T-helper 1 cell treated with Interleukin-12 subunit alpha and Interleukin-12 subunit beta and Interleukin-4 antibody, amounts not matched to agents 30 ng/mL and 1 ng/mL, for 36 hours (primary cell): ENCODE measurements at regions not wholly inside any gene's neighbourhood (a gene's known extent, or its start where the extent isn't known, plus 50 kb on each side); places are given as distances from the start of the nearest gene placed in this dataset.

Experiments used
- intact Hi-C: fragments of 100-400 bp; cut with micrococcal nuclease; formaldehyde crosslinking; loops from one replicate; pipeline ENCODE4 v1.15.1; 2024

- intact Hi-C loops: no loop called here
These were observed 226.7 kb downstream of the SNRPN start for GRCh38 chr15:25181293-25182097.

- intact Hi-C loops: no loop called here
These were observed 227.3 kb downstream of the SNRPN start for GRCh38 chr15:25182098-25182478.

- intact Hi-C loops: no loop called here
These were observed 228.1 kb downstream of the SNRPN start for GRCh38 chr15:25182736-25183445.

GRCh38 chr15:25183581-25184251 lies 228.9 kb downstream of the SNRPN start:
- intact Hi-C loops: no loop called here

GRCh38 chr15:25184356-25185155 lies 229.8 kb downstream of the SNRPN start:
- intact Hi-C loops: no loop called here

GRCh38 chr15:25185156-25185710 lies 230.4 kb downstream of the SNRPN start:
- intact Hi-C loops: no loop called here

- intact Hi-C loops: no loop called here
These were observed 231.0 kb downstream of the SNRPN start for GRCh38 chr15:25185791-25186190.

- intact Hi-C loops: no loop called here
These were observed 231.6 kb downstream of the SNRPN start for GRCh38 chr15:25186411-25186810.

GRCh38 chr15:25186906-25187645 lies 232.3 kb downstream of the SNRPN start:
- intact Hi-C loops: no loop called here

- intact Hi-C loops: no loop called here
These were observed 233.3 kb downstream of the SNRPN start for GRCh38 chr15:25188051-25188450.

- intact Hi-C loops: no loop called here
These were observed 233.8 kb downstream of the SNRPN start for GRCh38 chr15:25188551-25189101.

GRCh38 chr15:25189551-25189950 lies 234.8 kb downstream of the SNRPN start:
- intact Hi-C loops: no loop called here

GRCh38 chr15:25192651-25193050 lies 237.9 kb downstream of the SNRPN start:
- intact Hi-C loops: no loop called here

GRCh38 chr15:25207369-25207768 lies 231.5 kb downstream of the UBE3A start:
- intact Hi-C loops: no loop called here

- intact Hi-C loops: no loop called here
These were observed 230.1 kb downstream of the UBE3A start for GRCh38 chr15:25208735-25209134.

- intact Hi-C loops: no loop called here
These were observed 218.0 kb downstream of the UBE3A start for GRCh38 chr15:25220834-25221233.

- intact Hi-C loops: no loop called here
These were observed 214.4 kb downstream of the UBE3A start for GRCh38 chr15:25224396-25224795.

GRCh38 chr15:25226360-25226759 lies 212.5 kb downstream of the UBE3A start:
- intact Hi-C loops: no loop called here

GRCh38 chr15:25228261-25228660 lies 210.6 kb downstream of the UBE3A start:
- intact Hi-C loops: no loop called here

GRCh38 chr15:25230442-25230841 lies 208.4 kb downstream of the UBE3A start:
- intact Hi-C loops: no loop called here
